Breast epithelium (tissue), 3 donors: ENCODE measurements at regions not wholly inside any gene's neighbourhood (a gene's known extent, or its start where the extent isn't known, plus 50 kb on each side); places are given as distances from the start of the nearest gene placed in this dataset.

Experiments
- CTCF ChIP-seq, 3 donors: fragments of 450-650 bp; IDR thresholded peaks; one replicate each; pipeline ENCODE4 v1.5.1; 2016 to 2017; ENCODE audit warnings: antibody characterized with exemption in 3 of 3, mild to moderate bottlenecking in 3 of 3, moderate library complexity in 3 of 3
- POLR2A ChIP-seq: fragments of 450-650 bp; IDR thresholded peaks from one replicate; pipeline ENCODE4 v1.6.1; 2016; ENCODE audit warnings: antibody characterized with exemption, mild to moderate bottlenecking, moderate library complexity
- POLR2AphosphoS5 ChIP-seq, 3 donors: sonication (generic); formaldehyde crosslinking; IDR thresholded peaks; one replicate each; pipeline ENCODE4 v1.6.1; 2017; ENCODE audit warnings: antibody characterized with exemption in 3 of 3

- TF ChIP-seq CTCF (IDR thresholded peaks at IDR 0.05) (no peak), POLR2A (no peak), POLR2AphosphoS5 (IDR thresholded peaks at IDR 0.05) (no peak)
Measured at GRCh38 chr2:149744865-149745264, 157.3 kb upstream of the MMADHC start.
